ENCODE measurements at regions not wholly inside any gene's neighbourhood (a gene's known extent, or its start where the extent isn't known, plus 50 kb on each side); places are given as distances from the start of the nearest gene placed in this dataset.

DNA sequence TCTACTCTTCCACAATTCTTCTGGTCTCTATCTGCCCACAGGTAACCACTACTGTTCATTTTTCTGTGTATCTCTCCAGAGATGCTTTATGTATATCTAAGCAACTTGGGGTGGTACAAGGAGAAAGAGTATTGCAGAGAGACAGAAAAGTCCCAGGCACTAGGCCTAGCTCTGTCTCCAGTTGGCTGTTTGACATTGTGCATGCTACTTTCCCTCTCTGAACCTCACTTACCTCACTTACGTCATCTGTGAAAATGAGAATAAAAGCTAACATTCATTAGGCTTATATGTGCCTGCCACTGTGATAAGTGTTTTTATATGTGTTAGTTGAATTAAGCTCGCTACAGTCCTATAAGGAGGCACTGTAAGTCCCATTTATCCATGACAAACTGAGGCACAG is 76.7 kb upstream of the RNU6-1 start:
- TF ChIP-seq POLR2A (IDR thresholded peaks at IDR 0.05; ENCODE audit: low read length) = no peak
- no peak for TF ChIP-seq GATA1 (IDR thresholded peaks at IDR 0.05; ENCODE audit: low read depth, low read length)

All from erythroblast (primary cell).